ENCODE measurements at regions not wholly inside any gene's neighbourhood (a gene's known extent, or its start where the extent isn't known, plus 50 kb on each side); places are given as distances from the start of the nearest gene placed in this dataset.

- TF ChIP-seq POLR2A (IDR thresholded peaks at IDR 0.05): no peak
- TF ChIP-seq, protein P1, sequence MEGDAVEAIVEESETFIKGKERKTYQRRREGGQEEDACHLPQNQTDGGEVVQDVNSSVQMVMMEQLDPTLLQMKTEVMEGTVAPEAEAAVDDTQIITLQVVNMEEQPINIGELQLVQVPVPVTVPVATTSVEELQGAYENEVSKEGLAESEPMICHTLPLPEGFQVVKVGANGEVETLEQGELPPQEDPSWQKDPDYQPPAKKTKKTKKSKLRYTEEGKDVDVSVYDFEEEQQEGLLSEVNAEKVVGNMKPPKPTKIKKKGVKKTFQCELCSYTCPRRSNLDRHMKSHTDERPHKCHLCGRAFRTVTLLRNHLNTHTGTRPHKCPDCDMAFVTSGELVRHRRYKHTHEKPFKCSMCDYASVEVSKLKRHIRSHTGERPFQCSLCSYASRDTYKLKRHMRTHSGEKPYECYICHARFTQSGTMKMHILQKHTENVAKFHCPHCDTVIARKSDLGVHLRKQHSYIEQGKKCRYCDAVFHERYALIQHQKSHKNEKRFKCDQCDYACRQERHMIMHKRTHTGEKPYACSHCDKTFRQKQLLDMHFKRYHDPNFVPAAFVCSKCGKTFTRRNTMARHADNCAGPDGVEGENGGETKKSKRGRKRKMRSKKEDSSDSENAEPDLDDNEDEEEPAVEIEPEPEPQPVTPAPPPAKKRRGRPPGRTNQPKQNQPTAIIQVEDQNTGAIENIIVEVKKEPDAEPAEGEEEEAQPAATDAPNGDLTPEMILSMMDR (IDR thresholded peaks at IDR 0.05): no peak
These were observed 631.9 kb upstream of the MMS22L start for GRCh38 chr6:97914912-97915311.
